C4-2B (cell line): ENCODE measurements at regions not wholly inside any gene's neighbourhood (a gene's known extent, or its start where the extent isn't known, plus 50 kb on each side); places are given as distances from the start of the nearest gene placed in this dataset.

ENCODE experiments used
- H3K27ac ChIP-seq: fragments of 450-650 bp; 2 replicates; pipeline ENCODE4 v1.5.1; 2017
- CTCF ChIP-seq: fragments of 450-650 bp; conservative IDR thresholded peaks from 2 replicates; pipeline ENCODE4 v1.5.1; 2017; ENCODE audit warnings: mild to moderate bottlenecking
- ZFX ChIP-seq: fragments of 450-650 bp; IDR thresholded peaks from 2 replicates; pipeline ENCODE4 v1.6.1; 2017

GRCh38 chr4:100289530-100289888 lies 99.2 kb upstream of the DDIT4L start:
- no peak overlapping the region for H3K27ac ChIP-seq

GRCh38 chr4:100288811-100289529 lies 98.7 kb upstream of the DDIT4L start:
- TF ChIP-seq ZFX (no peak), CTCF (no peak)
- H3K27ac ChIP-seq, result no peak overlapping the region

More at GRCh38 chr4:100289530-100289888, 99.2 kb upstream of the DDIT4L start:
- TF ChIP-seq ZFX (no peak), CTCF (no peak)

GRCh38 chr4:100288161-100288560 lies 97.9 kb upstream of the DDIT4L start:
- TF ChIP-seq CTCF, result no peak
- no peak for TF ChIP-seq ZFX
- no peak overlapping the region for H3K27ac ChIP-seq

- no peak overlapping the region for H3K27ac ChIP-seq
- TF ChIP-seq ZFX (no peak), CTCF (no peak)
Measured at GRCh38 chr4:100287534-100287933, 97.3 kb upstream of the DDIT4L start.

- TF ChIP-seq ZFX (no peak), CTCF (no peak)
- no peak overlapping the region for H3K27ac ChIP-seq
Measured at GRCh38 chr4:100286636-100287035, 96.4 kb upstream of the DDIT4L start.

GRCh38 chr4:100285121-100285520 lies 94.9 kb upstream of the DDIT4L start:
- no peak overlapping the region for H3K27ac ChIP-seq
- TF ChIP-seq ZFX (no peak), CTCF (no peak)

- no peak overlapping the region for H3K27ac ChIP-seq
- TF ChIP-seq CTCF, result no peak
- no peak for TF ChIP-seq ZFX
Measured at GRCh38 chr4:100284129-100284880, 94.0 kb upstream of the DDIT4L start.
